ENCODE measurements at regions not wholly inside any gene's neighbourhood (a gene's known extent, or its start where the extent isn't known, plus 50 kb on each side); places are given as distances from the start of the nearest gene placed in this dataset.

DNA sequence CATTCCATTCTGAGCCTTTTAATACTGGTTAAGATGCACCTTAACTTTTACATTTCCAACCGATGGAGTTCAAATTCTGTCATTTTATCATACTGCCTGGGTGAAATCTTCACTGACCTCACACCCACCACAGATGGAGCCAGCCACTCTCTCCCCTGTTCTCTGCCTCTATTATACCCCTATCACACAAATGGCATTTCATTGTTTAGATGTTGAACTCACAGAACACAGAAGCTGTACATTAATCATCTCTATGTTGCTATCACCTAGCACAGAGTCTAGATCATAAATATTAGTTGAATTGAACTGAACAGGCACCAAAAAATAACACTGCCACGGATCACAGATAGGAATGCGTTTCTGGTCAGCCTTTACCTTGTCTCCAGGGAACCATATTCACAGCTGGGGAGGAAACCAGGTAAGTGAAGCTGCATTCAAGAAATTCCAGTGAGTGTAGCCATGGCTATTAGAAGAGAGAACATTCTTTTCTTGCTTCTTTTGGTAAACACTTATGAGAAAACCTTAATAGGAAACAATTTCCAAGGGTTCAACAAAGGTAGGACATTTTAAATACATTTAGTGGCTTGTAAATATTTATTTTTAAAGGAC is 194.9 kb upstream of the RMST start:
- no peak for TF ChIP-seq ARNTL (CRISPR knock-in tag; IDR thresholded peaks at IDR 0.05; ENCODE audit: borderline replicate concordance, low read depth)
- TF ChIP-seq TOX (CRISPR knock-in tag; IDR thresholded peaks at IDR 0.05; ENCODE audit: borderline replicate concordance), result no peak
- no peak for ATAC-seq

DNA sequence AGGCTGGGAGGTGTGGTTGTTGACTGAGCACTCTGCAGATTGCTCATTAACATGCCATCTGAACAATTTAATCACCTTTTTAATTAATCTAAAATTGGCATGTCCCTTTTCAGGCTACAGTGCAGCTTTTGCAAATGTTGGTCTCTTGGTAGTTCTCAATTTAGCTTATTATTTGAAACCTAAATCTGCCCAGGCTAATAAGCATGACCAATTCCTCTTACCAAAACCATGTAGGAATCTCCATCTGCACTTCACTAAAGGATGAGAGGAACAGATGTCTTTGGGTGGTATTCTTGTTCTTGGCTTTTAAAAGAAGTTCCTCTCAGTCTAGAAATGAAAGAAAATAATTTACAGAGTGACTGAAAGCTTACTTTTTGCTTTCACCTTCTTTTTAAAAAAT is 190.1 kb upstream of the RMST start:
- TF ChIP-seq, protein P1, sequence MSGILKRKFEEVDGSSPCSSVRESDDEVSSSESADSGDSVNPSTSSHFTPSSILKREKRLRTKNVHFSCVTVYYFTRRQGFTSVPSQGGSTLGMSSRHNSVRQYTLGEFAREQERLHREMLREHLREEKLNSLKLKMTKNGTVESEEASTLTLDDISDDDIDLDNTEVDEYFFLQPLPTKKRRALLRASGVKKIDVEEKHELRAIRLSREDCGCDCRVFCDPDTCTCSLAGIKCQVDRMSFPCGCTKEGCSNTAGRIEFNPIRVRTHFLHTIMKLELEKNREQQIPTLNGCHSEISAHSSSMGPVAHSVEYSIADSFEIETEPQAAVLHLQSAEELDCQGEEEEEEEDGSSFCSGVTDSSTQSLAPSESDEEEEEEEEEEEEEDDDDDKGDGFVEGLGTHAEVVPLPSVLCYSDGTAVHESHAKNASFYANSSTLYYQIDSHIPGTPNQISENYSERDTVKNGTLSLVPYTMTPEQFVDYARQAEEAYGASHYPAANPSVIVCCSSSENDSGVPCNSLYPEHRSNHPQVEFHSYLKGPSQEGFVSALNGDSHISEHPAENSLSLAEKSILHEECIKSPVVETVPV (CRISPR knock-in tag; IDR thresholded peaks at IDR 0.05), result no peak
- TF ChIP-seq PPARA (CRISPR knock-in tag; IDR thresholded peaks at IDR 0.05; ENCODE audit: borderline replicate concordance) (no peak), TCF4 (CRISPR knock-in tag; IDR thresholded peaks at IDR 0.05; ENCODE audit: borderline replicate concordance) (no peak), ZNF8 (CRISPR knock-in tag; IDR thresholded peaks at IDR 0.05) (no peak), GLIS3 (CRISPR knock-in tag; IDR thresholded peaks at IDR 0.05) (no peak), ZFP30 (CRISPR knock-in tag; IDR thresholded peaks at IDR 0.05) (no peak), OSR1 (CRISPR knock-in tag; IDR thresholded peaks at IDR 0.05) (no peak), CSDC2 (CRISPR knock-in tag; IDR thresholded peaks at IDR 0.05) (no peak), ZNF70 (CRISPR knock-in tag; IDR thresholded peaks at IDR 0.05) (no peak), SNAI2 (CRISPR knock-in tag; IDR thresholded peaks at IDR 0.05) (no peak), ESRRG (CRISPR knock-in tag; IDR thresholded peaks at IDR 0.05) (no peak), RARB (CRISPR knock-in tag; IDR thresholded peaks at IDR 0.05) (no peak), TOX (CRISPR knock-in tag; IDR thresholded peaks at IDR 0.05; ENCODE audit: borderline replicate concordance) (no peak), ZNF565 (CRISPR knock-in tag; conservative IDR thresholded peaks at IDR 0.05; ENCODE audit: low read depth) (no peak), ZC3H10 (CRISPR knock-in tag; IDR thresholded peaks at IDR 0.05) (no peak)
- TF ChIP-seq, protein P2, sequence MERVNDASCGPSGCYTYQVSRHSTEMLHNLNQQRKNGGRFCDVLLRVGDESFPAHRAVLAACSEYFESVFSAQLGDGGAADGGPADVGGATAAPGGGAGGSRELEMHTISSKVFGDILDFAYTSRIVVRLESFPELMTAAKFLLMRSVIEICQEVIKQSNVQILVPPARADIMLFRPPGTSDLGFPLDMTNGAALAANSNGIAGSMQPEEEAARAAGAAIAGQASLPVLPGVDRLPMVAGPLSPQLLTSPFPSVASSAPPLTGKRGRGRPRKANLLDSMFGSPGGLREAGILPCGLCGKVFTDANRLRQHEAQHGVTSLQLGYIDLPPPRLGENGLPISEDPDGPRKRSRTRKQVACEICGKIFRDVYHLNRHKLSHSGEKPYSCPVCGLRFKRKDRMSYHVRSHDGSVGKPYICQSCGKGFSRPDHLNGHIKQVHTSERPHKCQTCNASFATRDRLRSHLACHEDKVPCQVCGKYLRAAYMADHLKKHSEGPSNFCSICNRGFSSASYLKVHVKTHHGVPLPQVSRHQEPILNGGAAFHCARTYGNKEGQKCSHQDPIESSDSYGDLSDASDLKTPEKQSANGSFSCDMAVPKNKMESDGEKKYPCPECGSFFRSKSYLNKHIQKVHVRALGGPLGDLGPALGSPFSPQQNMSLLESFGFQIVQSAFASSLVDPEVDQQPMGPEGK (CRISPR knock-in tag; IDR thresholded peaks at IDR 0.05; ENCODE audit: borderline replicate concordance), result no peak
- TF ChIP-seq, protein P3, sequence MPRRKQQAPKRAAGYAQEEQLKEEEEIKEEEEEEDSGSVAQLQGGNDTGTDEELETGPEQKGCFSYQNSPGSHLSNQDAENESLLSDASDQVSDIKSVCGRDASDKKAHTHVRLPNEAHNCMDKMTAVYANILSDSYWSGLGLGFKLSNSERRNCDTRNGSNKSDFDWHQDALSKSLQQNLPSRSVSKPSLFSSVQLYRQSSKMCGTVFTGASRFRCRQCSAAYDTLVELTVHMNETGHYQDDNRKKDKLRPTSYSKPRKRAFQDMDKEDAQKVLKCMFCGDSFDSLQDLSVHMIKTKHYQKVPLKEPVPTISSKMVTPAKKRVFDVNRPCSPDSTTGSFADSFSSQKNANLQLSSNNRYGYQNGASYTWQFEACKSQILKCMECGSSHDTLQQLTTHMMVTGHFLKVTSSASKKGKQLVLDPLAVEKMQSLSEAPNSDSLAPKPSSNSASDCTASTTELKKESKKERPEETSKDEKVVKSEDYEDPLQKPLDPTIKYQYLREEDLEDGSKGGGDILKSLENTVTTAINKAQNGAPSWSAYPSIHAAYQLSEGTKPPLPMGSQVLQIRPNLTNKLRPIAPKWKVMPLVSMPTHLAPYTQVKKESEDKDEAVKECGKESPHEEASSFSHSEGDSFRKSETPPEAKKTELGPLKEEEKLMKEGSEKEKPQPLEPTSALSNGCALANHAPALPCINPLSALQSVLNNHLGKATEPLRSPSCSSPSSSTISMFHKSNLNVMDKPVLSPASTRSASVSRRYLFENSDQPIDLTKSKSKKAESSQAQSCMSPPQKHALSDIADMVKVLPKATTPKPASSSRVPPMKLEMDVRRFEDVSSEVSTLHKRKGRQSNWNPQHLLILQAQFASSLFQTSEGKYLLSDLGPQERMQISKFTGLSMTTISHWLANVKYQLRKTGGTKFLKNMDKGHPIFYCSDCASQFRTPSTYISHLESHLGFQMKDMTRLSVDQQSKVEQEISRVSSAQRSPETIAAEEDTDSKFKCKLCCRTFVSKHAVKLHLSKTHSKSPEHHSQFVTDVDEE (CRISPR knock-in tag; IDR thresholded peaks at IDR 0.05), result no peak
- TF ChIP-seq, protein P4, sequence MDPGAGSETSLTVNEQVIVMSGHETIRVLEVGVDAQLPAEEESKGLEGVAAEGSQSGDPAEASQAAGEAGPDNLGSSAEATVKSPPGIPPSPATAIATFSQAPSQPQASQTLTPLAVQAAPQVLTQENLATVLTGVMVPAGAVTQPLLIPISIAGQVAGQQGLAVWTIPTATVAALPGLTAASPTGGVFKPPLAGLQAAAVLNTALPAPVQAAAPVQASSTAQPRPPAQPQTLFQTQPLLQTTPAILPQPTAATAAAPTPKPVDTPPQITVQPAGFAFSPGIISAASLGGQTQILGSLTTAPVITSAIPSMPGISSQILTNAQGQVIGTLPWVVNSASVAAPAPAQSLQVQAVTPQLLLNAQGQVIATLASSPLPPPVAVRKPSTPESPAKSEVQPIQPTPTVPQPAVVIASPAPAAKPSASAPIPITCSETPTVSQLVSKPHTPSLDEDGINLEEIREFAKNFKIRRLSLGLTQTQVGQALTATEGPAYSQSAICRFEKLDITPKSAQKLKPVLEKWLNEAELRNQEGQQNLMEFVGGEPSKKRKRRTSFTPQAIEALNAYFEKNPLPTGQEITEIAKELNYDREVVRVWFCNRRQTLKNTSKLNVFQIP (CRISPR knock-in tag; IDR thresholded peaks at IDR 0.05; ENCODE audit: borderline replicate concordance, low read depth), result no peak
- no peak for ATAC-seq

DNA sequence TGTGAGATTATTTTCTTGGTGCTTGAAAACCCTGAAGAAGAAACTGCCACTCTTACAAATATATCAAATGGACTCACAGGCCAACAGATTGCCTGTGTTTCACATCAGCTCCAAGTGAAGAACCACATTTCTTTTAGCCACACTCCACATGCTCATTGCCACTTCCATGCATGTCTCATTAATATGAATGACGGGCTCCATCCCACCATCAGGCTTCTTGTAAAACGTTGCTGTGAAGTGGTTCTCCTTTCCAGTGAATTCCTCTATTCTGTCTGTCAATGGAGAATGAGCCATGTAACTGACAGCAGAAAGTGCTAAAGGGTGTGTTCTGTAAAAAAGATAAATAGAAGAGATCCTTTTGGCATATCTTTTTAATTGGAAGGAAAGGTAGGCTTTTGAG is 188.2 kb upstream of the RMST start:
- TF ChIP-seq OSR1 (CRISPR knock-in tag; IDR thresholded peaks at IDR 0.05) (no peak), SNAI2 (CRISPR knock-in tag; IDR thresholded peaks at IDR 0.05) (no peak), ARNTL (CRISPR knock-in tag; IDR thresholded peaks at IDR 0.05; ENCODE audit: borderline replicate concordance, low read depth) (no peak), TCF4 (CRISPR knock-in tag; IDR thresholded peaks at IDR 0.05; ENCODE audit: borderline replicate concordance) (no peak), CSDC2 (CRISPR knock-in tag; IDR thresholded peaks at IDR 0.05) (no peak), ZNF70 (CRISPR knock-in tag; IDR thresholded peaks at IDR 0.05) (no peak), ZFP30 (CRISPR knock-in tag; IDR thresholded peaks at IDR 0.05) (no peak)
- TF ChIP-seq, protein P5, sequence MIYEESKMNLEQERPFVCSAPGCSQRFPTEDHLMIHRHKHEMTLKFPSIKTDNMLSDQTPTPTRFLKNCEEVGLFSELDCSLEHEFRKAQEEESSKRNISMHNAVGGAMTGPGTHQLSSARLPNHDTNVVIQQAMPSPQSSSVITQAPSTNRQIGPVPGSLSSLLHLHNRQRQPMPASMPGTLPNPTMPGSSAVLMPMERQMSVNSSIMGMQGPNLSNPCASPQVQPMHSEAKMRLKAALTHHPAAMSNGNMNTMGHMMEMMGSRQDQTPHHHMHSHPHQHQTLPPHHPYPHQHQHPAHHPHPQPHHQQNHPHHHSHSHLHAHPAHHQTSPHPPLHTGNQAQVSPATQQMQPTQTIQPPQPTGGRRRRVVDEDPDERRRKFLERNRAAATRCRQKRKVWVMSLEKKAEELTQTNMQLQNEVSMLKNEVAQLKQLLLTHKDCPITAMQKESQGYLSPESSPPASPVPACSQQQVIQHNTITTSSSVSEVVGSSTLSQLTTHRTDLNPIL (CRISPR knock-in tag; IDR thresholded peaks at IDR 0.05; ENCODE audit: low read depth), result no peak
- no peak for ATAC-seq

Measured in SK-N-SH treated with all-trans-retinoic acid at 6 μM for 48 hours (cell line).